ENCODE measurements at regions not wholly inside any gene's neighbourhood (a gene's known extent, or its start where the extent isn't known, plus 50 kb on each side); places are given as distances from the start of the nearest gene placed in this dataset.

GRCh38 chr12:127923501-127923900 is 343.5 kb upstream of the TMEM132C start (continued):
- TF ChIP-seq FOXJ3 (CRISPR knock-in tag; IDR thresholded peaks at IDR 0.05; ENCODE audit: borderline replicate concordance): no peak
- no peak for TF ChIP-seq NR2C2 (CRISPR knock-in tag; IDR thresholded peaks at IDR 0.05)

DNA sequence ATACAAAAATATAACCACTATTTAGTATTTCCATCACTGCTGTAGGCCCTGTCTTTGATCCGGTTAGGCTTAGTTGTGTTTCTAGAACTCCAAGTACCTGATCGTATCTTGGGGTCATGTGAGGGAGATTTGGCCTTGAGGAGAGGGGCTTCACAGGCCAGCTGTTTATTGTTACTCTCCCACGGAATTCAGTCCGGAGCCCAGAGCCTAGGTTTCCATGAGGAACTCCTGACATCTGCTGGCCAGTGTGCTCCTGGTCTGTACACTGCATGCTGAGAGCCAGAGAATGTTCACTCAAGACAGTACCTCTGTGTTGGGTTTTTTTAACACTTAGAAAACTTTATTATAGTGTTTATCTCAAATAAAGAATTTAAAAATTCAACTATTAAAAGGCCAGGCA is 341.0 kb upstream of the TMEM132C start:
- H3K27ac Mint-ChIP-seq: no peak overlapping the region
- TF ChIP-seq, protein P1, sequence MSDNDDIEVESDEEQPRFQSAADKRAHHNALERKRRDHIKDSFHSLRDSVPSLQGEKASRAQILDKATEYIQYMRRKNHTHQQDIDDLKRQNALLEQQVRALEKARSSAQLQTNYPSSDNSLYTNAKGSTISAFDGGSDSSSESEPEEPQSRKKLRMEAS (CRISPR knock-in tag; IDR thresholded peaks at IDR 0.05): no peak
- TF ChIP-seq NFYB (CRISPR knock-in tag; conservative IDR thresholded peaks at IDR 0.05; ENCODE audit: low read depth): no peak
- ATAC-seq (no peak), DNase-seq (ENCODE audit: low spot score) (no peak)
- H3K27me3 Mint-ChIP-seq (ENCODE audit: low read depth): peaks cover 6% of the 10 kb centered on the region
- H3K9me3 Mint-ChIP-seq: peaks cover 79% of the 10 kb centered on the region
- H3K4me1 Mint-ChIP-seq: no peaks in the 10 kb centered on the region
- H3K4me3 Mint-ChIP-seq: no peak overlapping the region
- ChIA-PET CTCF (interaction anchor here (0.6 kb wide), 1 partner anchor 92 kb away, joined by 3 read pairs; no protein-coding TSS in a partner anchor), POLR2A (no interaction called here)
- peaks cover 59% of the 10 kb centered on the region for H3K36me3 Mint-ChIP-seq

- no peak overlapping the region for H3K4me3 Mint-ChIP-seq
- H3K4me1 Mint-ChIP-seq: no peaks in the 10 kb centered on the region
- peaks cover 84% of the 10 kb centered on the region for H3K9me3 Mint-ChIP-seq
- DNase-seq (ENCODE audit: low spot score) (no peak), ATAC-seq (no peak)
- TF ChIP-seq USF2 (CRISPR knock-in tag; IDR thresholded peaks at IDR 0.05) (no peak), CREB1 (CRISPR knock-in tag; IDR thresholded peaks at IDR 0.05) (no peak), FOXK1 (CRISPR knock-in tag; IDR thresholded peaks at IDR 0.05) (no peak), SMAD3 (CRISPR knock-in tag; IDR thresholded peaks at IDR 0.05; ENCODE audit: borderline replicate concordance) (no peak), ZNF219 (CRISPR knock-in tag; IDR thresholded peaks at IDR 0.05; ENCODE audit: borderline replicate concordance) (no peak), E2F4 (CRISPR knock-in tag; IDR thresholded peaks at IDR 0.05; ENCODE audit: borderline replicate concordance, low read depth) (no peak)
- TF ChIP-seq, protein P2, sequence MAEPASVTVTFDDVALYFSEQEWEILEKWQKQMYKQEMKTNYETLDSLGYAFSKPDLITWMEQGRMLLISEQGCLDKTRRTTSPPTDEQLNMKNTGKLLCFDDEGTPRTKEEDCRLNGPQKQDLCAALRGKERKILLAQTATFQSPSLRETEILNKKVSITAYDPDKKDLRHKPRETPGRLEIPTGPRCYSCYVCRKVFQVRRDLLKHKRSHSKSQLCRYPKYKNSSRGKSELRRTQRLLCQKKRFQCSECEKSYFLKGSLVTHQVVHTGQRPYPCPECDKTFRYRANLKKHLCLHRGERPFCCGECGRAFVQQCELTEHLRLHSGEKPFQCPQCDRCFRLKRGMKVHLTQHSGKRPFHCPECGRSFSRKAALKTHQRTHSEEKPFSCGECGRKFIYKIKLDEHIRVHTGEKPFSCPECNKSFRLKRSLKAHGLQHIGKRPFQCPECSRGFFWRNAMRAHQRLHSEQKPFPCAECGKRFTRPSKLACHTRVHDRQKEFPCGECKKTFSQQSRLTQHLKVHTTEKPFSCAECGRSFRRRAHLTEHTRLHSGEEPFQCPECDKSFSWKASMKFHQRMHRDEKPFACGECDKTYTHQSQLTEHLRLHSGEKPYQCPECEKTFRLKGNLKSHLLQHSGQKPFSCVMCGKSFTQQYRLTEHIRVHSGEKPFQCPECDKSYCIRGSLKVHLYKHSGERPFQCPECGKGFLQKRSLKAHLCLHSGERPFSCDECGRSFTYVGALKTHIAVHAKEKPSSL (CRISPR knock-in tag; conservative IDR thresholded peaks at IDR 0.05): no peak
- TF ChIP-seq, protein P3, sequence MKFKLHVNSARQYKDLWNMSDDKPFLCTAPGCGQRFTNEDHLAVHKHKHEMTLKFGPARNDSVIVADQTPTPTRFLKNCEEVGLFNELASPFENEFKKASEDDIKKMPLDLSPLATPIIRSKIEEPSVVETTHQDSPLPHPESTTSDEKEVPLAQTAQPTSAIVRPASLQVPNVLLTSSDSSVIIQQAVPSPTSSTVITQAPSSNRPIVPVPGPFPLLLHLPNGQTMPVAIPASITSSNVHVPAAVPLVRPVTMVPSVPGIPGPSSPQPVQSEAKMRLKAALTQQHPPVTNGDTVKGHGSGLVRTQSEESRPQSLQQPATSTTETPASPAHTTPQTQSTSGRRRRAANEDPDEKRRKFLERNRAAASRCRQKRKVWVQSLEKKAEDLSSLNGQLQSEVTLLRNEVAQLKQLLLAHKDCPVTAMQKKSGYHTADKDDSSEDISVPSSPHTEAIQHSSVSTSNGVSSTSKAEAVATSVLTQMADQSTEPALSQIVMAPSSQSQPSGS (CRISPR knock-in tag; IDR thresholded peaks at IDR 0.05; ENCODE audit: borderline replicate concordance, low read depth): no peak
- peaks cover 62% of the 10 kb centered on the region for H3K36me3 Mint-ChIP-seq
- CTCF ChIA-PET: no interaction called here
- POLR2A ChIA-PET: no interaction called here
- H3K27ac Mint-ChIP-seq: no peak overlapping the region
- H3K27me3 Mint-ChIP-seq (ENCODE audit: low read depth): peaks cover 6% of the 10 kb centered on the region
Measured at GRCh38 chr12:127928178-127928577, 338.8 kb upstream of the TMEM132C start.

GRCh38 chr12:127928615-127929571 is 338.1 kb upstream of the TMEM132C start:
- Mint-ChIP-seq H3K27ac (no peak overlapping the region), H3K4me3 (no peak overlapping the region), H3K9me3 (peaks cover 83% of the 10 kb centered on the region), H3K27me3 (ENCODE audit: low read depth) (peaks cover 6% of the 10 kb centered on the region), H3K36me3 (peaks cover 61% of the 10 kb centered on the region), H3K4me1 (no peaks in the 10 kb centered on the region)
- TF ChIP-seq FOXK1 (CRISPR knock-in tag; IDR thresholded peaks at IDR 0.05) (no peak), SP1 (CRISPR knock-in tag; conservative IDR thresholded peaks at IDR 0.05) (no peak), ESRRA (CRISPR knock-in tag; IDR thresholded peaks at IDR 0.05; ENCODE audit: borderline replicate concordance) (no peak), NFATC4 (CRISPR knock-in tag; IDR thresholded peaks at IDR 0.05) (no peak), NR1H2 (CRISPR knock-in tag; IDR thresholded peaks at IDR 0.05) (no peak), TEAD1 (CRISPR knock-in tag; IDR thresholded peaks at IDR 0.05) (no peak), ZBTB43 (CRISPR knock-in tag; IDR thresholded peaks at IDR 0.05) (no peak), FOXJ3 (CRISPR knock-in tag; IDR thresholded peaks at IDR 0.05; ENCODE audit: borderline replicate concordance) (no peak), NR3C1 (CRISPR knock-in tag; conservative IDR thresholded peaks at IDR 0.05; ENCODE audit: low read depth) (no peak), ELF4 (CRISPR knock-in tag; IDR thresholded peaks at IDR 0.05; ENCODE audit: low read depth) (no peak)
- TF ChIP-seq, protein P4, sequence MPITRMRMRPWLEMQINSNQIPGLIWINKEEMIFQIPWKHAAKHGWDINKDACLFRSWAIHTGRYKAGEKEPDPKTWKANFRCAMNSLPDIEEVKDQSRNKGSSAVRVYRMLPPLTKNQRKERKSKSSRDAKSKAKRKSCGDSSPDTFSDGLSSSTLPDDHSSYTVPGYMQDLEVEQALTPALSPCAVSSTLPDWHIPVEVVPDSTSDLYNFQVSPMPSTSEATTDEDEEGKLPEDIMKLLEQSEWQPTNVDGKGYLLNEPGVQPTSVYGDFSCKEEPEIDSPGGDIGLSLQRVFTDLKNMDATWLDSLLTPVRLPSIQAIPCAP (CRISPR knock-in tag; IDR thresholded peaks at IDR 0.05): no peak
- DNase-seq (ENCODE audit: low spot score) (no peak), ATAC-seq (no peak)
- ChIA-PET CTCF (no interaction called here), POLR2A (no interaction called here)
